NB4 (cell line): ENCODE measurements at regions not wholly inside any gene's neighbourhood (a gene's known extent, or its start where the extent isn't known, plus 50 kb on each side); places are given as distances from the start of the nearest gene placed in this dataset.
"Not testable (repeated sequence)": the region's sequence is repeated elsewhere in the genome, so short reads cannot be mapped to it uniquely, and the experiment has no call there.

ENCODE experiments used
- DNase-seq: peaks from one replicate; pipeline ENCODE4 v3.0.0; 2010; ENCODE audit warnings: low read depth
- H3K4me3 ChIP-seq: one replicate; pipeline ENCODE4 v1.5.1; 2011; ENCODE audit warnings: mild to moderate bottlenecking, low read depth, low read length, moderate library complexity
- CTCF ChIP-seq: IDR thresholded peaks from one replicate; pipeline ENCODE4 v1.5.1; 2012; ENCODE audit warnings: low read depth, low read length
- MYC ChIP-seq: IDR thresholded peaks from 2 replicates; pipeline ENCODE4 v1.6.1; 2011; ENCODE audit warnings: low read depth, low read length
- POLR2A ChIP-seq: IDR thresholded peaks from 2 replicates; pipeline ENCODE4 v1.6.1; 2011; ENCODE audit warnings: mild to moderate bottlenecking; ENCODE audit not compliant: insufficient read length; ENCODE audit errors: extremely low read depth
- TF ChIP-seq, protein P1 (sequence below): IDR thresholded peaks from 2 replicates; pipeline ENCODE4 v1.6.1; 2011; ENCODE audit warnings: low read depth, low read length

DNA sequence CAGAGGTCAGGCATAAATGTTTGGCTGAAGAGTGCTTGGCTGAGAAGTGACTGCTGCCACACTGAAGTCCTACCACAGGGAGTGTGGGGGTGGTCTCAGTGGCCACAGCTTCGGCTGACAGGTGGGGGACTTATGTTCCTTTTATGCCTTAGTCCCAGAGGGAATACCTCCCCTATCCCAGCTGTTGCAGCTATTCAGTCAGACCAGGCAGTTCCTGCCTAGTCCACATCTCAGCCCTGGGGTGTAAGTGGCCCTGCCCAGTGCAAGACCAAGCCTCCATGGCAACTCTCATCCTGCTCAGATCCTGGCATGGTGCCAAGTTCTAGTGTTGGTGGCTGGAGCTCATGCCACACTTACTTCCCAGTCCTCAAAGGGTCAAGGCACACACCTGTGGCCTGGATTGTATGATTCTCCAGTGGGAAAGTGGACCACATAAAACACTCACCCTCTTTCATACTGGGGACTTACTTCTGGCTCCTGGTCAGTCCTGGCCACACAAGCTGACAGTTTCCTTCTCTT lies 161.3 kb upstream of the CAND1 start:
- H3K4me3 ChIP-seq, result no peak overlapping the region
- no peak for DNase-seq
- TF ChIP-seq CTCF, result no peak
- TF ChIP-seq, protein P1, sequence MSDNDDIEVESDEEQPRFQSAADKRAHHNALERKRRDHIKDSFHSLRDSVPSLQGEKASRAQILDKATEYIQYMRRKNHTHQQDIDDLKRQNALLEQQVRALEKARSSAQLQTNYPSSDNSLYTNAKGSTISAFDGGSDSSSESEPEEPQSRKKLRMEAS, result no peak
- no peak for TF ChIP-seq MYC
- no peak for TF ChIP-seq POLR2A

GRCh38 chr12:67110345-67110744 lies 158.8 kb upstream of the CAND1 start:
- not testable (repeated sequence) for H3K4me3 ChIP-seq, DNase-seq

DNA sequence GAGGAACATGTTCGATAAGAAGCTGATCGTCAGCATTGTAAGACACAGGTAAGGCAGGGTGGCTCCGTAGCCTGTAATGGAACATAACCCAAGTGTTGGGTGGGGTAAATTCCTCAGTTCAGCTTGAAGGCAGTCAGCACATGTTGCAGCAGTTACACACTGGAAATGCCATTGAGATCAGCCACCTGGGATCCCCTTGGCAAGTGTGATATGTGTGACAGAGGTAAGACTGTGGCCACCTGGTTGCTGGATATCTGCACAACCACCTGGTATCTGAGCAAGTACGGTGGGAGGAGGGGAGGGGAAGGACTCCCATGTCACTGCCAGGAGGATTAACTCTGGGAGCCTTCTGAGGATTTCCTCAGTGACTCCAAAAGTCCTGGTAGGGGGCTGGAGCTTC lies 158.0 kb upstream of the CAND1 start:
- H3K4me3 ChIP-seq, result no peak overlapping the region
- TF ChIP-seq MYC (no peak), CTCF (no peak), POLR2A (no peak)
- TF ChIP-seq, protein P1, result no peak
- DNase-seq, result no peak

DNA sequence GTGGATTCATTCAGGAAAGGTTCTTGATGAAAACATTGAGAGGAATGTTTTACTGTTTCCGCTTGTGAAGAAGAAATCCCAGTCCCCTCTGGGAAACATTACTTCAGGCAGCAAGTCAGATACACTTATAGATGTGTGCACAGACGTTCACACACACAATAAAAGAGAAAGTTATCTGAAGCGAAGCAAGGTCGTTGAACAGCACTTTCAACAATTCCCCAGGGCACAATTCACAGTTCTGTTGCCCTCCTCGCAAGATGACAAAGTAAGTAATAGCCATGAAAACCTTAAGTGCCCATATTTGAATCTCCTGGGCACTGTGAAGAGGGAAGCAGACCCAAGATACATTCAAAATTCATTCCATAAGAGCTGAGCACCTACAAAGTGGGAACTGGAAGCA lies 156.6 kb upstream of the CAND1 start:
- no peak for TF ChIP-seq MYC
- TF ChIP-seq, protein P1, result no peak
- no peak for TF ChIP-seq CTCF
- no peak for TF ChIP-seq POLR2A
- peak; percentile 6 for DNase-seq
- H3K4me3 ChIP-seq, result no peak overlapping the region

DNA sequence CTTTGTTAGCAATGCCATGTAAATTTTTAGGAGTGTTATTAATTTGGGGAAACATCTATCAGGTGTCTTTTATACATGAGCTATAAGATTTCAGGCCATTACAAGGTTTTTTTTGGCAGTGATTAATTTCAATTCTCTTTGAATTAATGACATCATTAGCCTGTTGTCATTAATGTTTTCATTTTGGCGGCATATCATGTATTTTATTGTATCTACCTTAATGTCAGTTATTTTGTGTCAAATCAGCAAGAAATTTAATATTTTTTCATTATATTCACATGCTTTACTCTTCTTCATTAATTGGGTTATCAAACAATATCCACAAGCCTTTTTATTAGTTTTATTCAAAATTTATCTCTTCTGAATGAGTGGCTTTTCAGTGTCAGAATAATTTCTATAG lies 153.0 kb upstream of the CAND1 start:
- no peak overlapping the region for H3K4me3 ChIP-seq
- DNase-seq, result no peak
- TF ChIP-seq CTCF, result no peak
- no peak for TF ChIP-seq POLR2A
- no peak for TF ChIP-seq MYC
- TF ChIP-seq, protein P1, result no peak

DNA sequence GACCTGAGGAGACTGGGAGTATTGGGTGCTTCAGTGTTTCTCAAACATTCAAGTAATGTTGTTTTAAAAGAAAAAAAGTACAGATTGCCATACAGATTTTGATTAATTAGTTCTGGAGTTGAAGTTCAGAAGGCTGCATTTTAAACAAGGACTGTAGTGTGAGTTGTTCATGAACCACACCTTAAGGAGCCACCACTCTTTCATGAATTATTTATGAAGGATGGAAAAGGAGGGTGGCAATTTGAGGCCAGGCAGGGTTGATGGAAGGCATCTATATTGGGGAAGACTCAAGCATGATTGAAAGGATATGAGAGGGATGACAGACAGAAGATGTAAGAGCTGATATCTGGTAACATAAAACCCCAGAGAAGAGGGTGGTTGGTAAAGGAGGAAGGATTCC lies 146.6 kb upstream of the CAND1 start:
- no peak overlapping the region for H3K4me3 ChIP-seq
- DNase-seq, result no peak
- TF ChIP-seq CTCF (no peak), POLR2A (no peak), MYC (no peak)
- TF ChIP-seq, protein P1, result no peak
